WTC11 (cell line): ENCODE measurements at regions not wholly inside any gene's neighbourhood (a gene's known extent, or its start where the extent isn't known, plus 50 kb on each side); places are given as distances from the start of the nearest gene placed in this dataset.
"Not testable (repeated sequence)": the region's sequence is repeated elsewhere in the genome, so short reads cannot be mapped to it uniquely, and the experiment has no call there.

Experiments
- ATAC-seq: fragments of 200-7000 bp; cut with Tn5 transposase; 2 replicates; pipeline ENCODE4 v1.10.0; 2021; ENCODE audit warnings: mild to moderate bottlenecking, moderate library complexity
- CTCF ChIA-PET: fragments of 300-600 bp; sonication (Branson Sonifier 250); formaldehyde crosslinking; loops from one replicate; lab custom pipeline; 2021; ENCODE audit warnings: antibody characterized with exemption; lab: Charles Lee
- POLR2A ChIA-PET: fragments of 350-600 bp; sonication (Branson Sonifier 250); formaldehyde crosslinking; loops from one replicate; lab custom pipeline; 2021; ENCODE audit warnings: antibody characterized with exemption; lab: Charles Lee
- DNase-seq: peaks from one replicate; pipeline ENCODE4 v3.0.0; 2021; ENCODE audit warnings: low spot score
- H3K27ac Mint-ChIP-seq: 2 replicates; pipeline ENCODE4 v1.8.0; 2021; ENCODE audit warnings: mixed read lengths
- H3K27me3 Mint-ChIP-seq: 2 replicates; pipeline ENCODE4 v1.8.0; 2021; ENCODE audit warnings: low read depth, mild to moderate bottlenecking, moderate library complexity, mixed read lengths
- H3K36me3 Mint-ChIP-seq: 2 replicates; pipeline ENCODE4 v1.8.0; 2021; ENCODE audit warnings: mixed read lengths
- H3K4me1 Mint-ChIP-seq: 2 replicates; pipeline ENCODE4 v1.8.0; 2022; ENCODE audit warnings: mixed read lengths
- H3K4me3 Mint-ChIP-seq: 2 replicates; pipeline ENCODE4 v1.8.0; 2021; ENCODE audit warnings: mild to moderate bottlenecking, moderate library complexity, mixed read lengths
- H3K9me3 Mint-ChIP-seq: 2 replicates; pipeline ENCODE4 v1.8.0; 2021; ENCODE audit warnings: mixed read lengths

DNA sequence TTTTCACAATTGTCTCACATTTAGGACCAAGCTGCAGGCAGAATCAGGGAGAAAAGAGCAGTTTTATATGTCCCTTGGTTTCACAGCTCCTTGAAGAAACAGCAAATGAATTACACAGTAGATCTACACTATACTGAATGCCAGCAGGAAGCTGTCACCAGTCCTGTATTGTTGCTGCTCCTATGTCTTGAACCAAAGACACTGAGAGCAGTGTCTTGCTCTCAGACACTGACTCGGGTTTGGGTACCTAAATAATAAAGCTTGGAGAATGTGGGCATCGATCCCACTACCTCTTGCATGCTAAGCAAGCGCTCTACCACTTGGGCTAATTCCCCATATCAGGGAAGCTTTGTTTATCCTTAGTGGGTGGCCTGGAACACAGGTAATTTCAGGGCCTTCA is 552.7 kb downstream of the PRIM2 start:
- H3K27me3 Mint-ChIP-seq, H3K27ac Mint-ChIP-seq, H3K4me1 Mint-ChIP-seq, H3K36me3 Mint-ChIP-seq, DNase-seq, H3K4me3 Mint-ChIP-seq, CTCF ChIA-PET, POLR2A ChIA-PET: not testable (repeated sequence)
- peaks cover 14% of the 10 kb centered on the region for H3K9me3 Mint-ChIP-seq
- ATAC-seq: peak; percentile 98

GRCh38 chr6:57873424-57873823 is 556.0 kb downstream of the PRIM2 start:
- H3K4me1 Mint-ChIP-seq, CTCF ChIA-PET, H3K4me3 Mint-ChIP-seq, H3K27ac Mint-ChIP-seq, H3K27me3 Mint-ChIP-seq, H3K36me3 Mint-ChIP-seq, POLR2A ChIA-PET, DNase-seq, ATAC-seq: not testable (repeated sequence)
- H3K9me3 Mint-ChIP-seq: peaks cover 19% of the 10 kb centered on the region

- POLR2A ChIA-PET, H3K27ac Mint-ChIP-seq, CTCF ChIA-PET, DNase-seq, H3K36me3 Mint-ChIP-seq, H3K27me3 Mint-ChIP-seq, H3K4me3 Mint-ChIP-seq, H3K4me1 Mint-ChIP-seq, ATAC-seq: not testable (repeated sequence)
- H3K9me3 Mint-ChIP-seq: peaks cover 23% of the 10 kb centered on the region
Measured at GRCh38 chr6:57876659-57877058, 559.2 kb downstream of the PRIM2 start.

DNA sequence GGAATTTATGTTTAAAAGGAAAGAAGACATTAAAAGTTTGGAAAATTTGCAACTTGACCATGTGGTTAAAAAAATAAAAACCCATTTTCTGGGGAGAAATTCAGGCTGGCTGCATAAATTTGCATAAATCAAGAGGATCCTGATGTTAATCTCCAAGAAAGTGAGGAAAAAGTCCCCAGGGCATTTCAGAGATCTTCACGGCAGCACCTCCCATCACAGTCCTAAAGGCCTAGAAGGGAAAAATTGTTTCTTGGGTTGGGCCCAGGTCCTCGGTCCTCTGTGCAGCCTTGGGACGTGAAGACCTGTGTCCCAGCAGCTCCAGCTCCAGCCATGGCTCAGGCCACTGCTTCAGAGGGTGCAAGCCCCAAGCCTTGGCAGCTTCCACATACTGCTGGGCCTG is 560.3 kb downstream of the PRIM2 start:
- H3K36me3 Mint-ChIP-seq, H3K27me3 Mint-ChIP-seq, ATAC-seq, H3K27ac Mint-ChIP-seq, CTCF ChIA-PET, H3K4me3 Mint-ChIP-seq, POLR2A ChIA-PET, H3K4me1 Mint-ChIP-seq, DNase-seq: not testable (repeated sequence)
- peaks cover 17% of the 10 kb centered on the region for H3K9me3 Mint-ChIP-seq

- H3K27me3 Mint-ChIP-seq, H3K27ac Mint-ChIP-seq, ATAC-seq, H3K9me3 Mint-ChIP-seq, DNase-seq, H3K4me1 Mint-ChIP-seq, H3K4me3 Mint-ChIP-seq, POLR2A ChIA-PET, CTCF ChIA-PET, H3K36me3 Mint-ChIP-seq: not testable (repeated sequence)
Measured at GRCh38 chr6:57878792-57879191, 561.4 kb downstream of the PRIM2 start.

DNA sequence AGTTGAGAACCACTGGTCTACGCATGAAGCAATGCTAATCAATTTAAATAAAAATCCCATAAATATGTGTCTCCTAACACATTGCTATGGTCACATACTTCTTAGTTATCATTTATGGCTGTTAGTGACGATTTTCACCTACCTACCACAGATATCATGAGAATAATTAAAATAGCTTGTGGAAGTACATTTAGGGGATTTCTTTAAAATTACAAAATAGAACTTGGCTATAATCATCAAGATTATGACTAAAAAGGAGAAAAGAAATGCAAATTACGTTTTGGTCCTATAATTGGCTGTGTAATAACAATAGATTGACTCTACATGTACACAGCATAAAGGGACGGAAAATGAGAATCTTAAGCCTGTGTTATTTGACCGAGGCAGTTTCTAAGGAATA is 581.4 kb downstream of the PRIM2 start:
- H3K27me3 Mint-ChIP-seq, CTCF ChIA-PET, POLR2A ChIA-PET, ATAC-seq, H3K27ac Mint-ChIP-seq, DNase-seq, H3K9me3 Mint-ChIP-seq, H3K36me3 Mint-ChIP-seq, H3K4me3 Mint-ChIP-seq, H3K4me1 Mint-ChIP-seq: not testable (repeated sequence)

DNA sequence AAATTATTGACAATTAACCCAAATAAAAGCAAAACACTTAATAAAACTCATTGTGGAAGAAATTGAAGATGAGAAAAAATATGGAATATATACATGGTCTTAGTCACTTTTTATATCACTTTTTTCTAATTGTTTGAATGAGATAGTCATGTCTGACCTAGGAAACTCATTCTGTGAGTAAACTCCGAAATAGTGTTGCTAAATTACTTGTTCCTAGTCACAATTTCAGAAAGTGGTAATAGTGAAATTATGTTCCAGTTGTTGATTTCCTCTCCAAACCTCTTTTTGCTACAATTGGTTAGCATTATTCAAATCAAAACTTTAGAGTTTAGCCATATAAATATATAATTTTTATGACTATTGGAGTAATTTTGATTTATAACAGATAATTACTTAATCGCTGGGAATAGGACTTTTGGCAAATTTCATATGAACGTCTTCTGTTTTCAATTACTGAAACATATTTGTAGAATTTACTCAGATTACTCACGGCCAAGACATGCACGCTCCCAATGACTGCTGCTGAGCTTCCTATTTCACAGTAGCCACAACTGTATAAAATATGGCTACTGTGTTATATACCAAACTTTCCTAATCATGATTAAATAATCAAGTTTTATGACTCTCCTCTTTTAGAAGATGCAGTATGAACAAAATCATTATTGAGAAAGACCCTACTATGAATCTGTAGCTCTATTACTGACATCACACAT is 583.4 kb downstream of the PRIM2 start:
- H3K4me1 Mint-ChIP-seq, ATAC-seq, H3K4me3 Mint-ChIP-seq, POLR2A ChIA-PET, H3K9me3 Mint-ChIP-seq, CTCF ChIA-PET, H3K27me3 Mint-ChIP-seq, H3K36me3 Mint-ChIP-seq, DNase-seq, H3K27ac Mint-ChIP-seq: not testable (repeated sequence)

GRCh38 chr6:57901445-57901844 is 584.0 kb downstream of the PRIM2 start:
- H3K27me3 Mint-ChIP-seq, H3K27ac Mint-ChIP-seq, CTCF ChIA-PET, H3K4me1 Mint-ChIP-seq, H3K4me3 Mint-ChIP-seq, ATAC-seq, POLR2A ChIA-PET, H3K9me3 Mint-ChIP-seq, DNase-seq, H3K36me3 Mint-ChIP-seq: not testable (repeated sequence)

DNA sequence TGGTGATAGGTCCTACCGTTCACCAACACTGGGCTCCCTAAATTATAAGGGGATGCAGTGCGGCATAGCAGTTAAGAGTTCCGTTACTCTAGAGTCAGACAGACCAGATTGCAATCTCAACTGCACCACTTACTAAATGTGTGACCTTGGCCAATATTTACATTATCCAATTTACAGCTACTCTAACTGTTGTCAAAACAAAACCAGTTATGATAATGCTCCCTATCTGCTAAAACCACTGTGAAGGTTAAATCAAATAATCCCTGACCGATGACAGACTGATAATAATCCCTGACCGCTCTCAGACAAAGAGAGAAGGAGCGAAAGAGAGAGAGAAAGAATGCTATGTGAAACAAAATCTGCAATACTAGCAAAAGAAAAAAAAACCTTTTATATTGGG is 586.9 kb downstream of the PRIM2 start:
- H3K4me3 Mint-ChIP-seq, H3K27me3 Mint-ChIP-seq, CTCF ChIA-PET, H3K36me3 Mint-ChIP-seq, ATAC-seq, DNase-seq, H3K27ac Mint-ChIP-seq, POLR2A ChIA-PET, H3K4me1 Mint-ChIP-seq, H3K9me3 Mint-ChIP-seq: not testable (repeated sequence)

DNA sequence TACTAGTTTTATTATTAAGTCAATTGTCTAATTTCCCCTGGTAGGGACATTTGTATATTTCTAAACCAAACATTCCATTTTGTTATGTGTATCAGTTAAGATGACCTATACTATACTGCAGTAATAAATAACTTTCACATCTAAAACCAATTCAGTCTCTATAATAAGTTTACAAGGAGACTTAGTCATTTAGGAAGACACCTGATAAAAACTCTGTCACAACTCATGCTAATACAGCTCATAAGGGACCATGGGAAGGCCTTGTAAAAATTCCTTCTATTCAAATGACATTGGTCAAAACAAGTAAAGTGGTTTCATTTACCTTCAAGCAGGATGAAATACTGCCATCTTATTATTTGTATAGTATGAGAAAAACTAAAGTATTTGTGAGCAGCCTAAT is 597.9 kb downstream of the PRIM2 start:
- CTCF ChIA-PET, POLR2A ChIA-PET, H3K27ac Mint-ChIP-seq, H3K4me1 Mint-ChIP-seq, H3K9me3 Mint-ChIP-seq, H3K36me3 Mint-ChIP-seq, H3K4me3 Mint-ChIP-seq, ATAC-seq, H3K27me3 Mint-ChIP-seq, DNase-seq: not testable (repeated sequence)

GRCh38 chr6:57942966-57943365 is 625.5 kb downstream of the PRIM2 start:
- H3K4me1 Mint-ChIP-seq, DNase-seq, CTCF ChIA-PET, H3K27me3 Mint-ChIP-seq, H3K4me3 Mint-ChIP-seq, H3K36me3 Mint-ChIP-seq, POLR2A ChIA-PET, H3K27ac Mint-ChIP-seq, H3K9me3 Mint-ChIP-seq, ATAC-seq: not testable (repeated sequence)

DNA sequence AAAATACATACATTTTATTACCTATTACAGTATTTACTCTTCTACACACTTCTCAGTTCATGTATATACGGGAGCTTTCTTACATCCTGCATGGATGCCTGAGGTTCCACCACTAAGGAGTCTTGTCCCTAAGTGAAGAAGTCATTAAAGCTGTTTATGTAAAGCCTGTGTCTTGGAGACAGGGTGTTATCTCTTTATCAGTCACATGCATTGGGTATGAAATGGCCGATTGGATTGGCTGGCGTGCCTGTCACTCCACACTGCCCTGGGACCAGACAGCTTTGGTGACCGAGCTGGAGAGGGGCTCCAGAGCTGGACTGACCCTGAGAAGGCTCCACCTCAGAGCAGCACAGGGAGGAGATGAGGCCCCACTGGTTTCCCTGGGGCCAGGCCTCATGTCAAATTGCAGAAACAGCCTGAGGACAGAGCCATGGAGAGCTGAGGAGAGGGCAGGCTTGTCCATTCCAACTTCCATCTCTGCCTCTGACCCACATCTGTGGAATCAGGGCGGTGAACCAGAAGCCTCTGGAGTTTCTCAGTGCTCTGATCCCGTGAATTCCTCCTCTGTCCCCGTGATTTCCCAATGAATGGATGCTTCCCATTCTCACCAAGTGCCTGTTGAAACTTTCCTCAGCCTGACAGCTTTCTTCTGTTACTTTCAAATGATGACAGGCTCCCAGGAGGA is 628.8 kb downstream of the PRIM2 start:
- H3K4me1 Mint-ChIP-seq, DNase-seq, H3K4me3 Mint-ChIP-seq, CTCF ChIA-PET, H3K27me3 Mint-ChIP-seq, H3K9me3 Mint-ChIP-seq, H3K27ac Mint-ChIP-seq, POLR2A ChIA-PET, ATAC-seq: not testable (repeated sequence)
- H3K36me3 Mint-ChIP-seq: peaks cover 17% of the 10 kb centered on the region

- H3K36me3 Mint-ChIP-seq: peaks cover 17% of the 10 kb centered on the region
- CTCF ChIA-PET, ATAC-seq: not testable (repeated sequence)
Measured at GRCh38 chr6:57946769-57947091, 629.3 kb downstream of the PRIM2 start.

More at GRCh38 chr6:57946769-57947091, 629.3 kb downstream of the PRIM2 start:
- H3K27ac Mint-ChIP-seq, H3K4me3 Mint-ChIP-seq, H3K27me3 Mint-ChIP-seq, H3K4me1 Mint-ChIP-seq, POLR2A ChIA-PET, DNase-seq, H3K9me3 Mint-ChIP-seq: not testable (repeated sequence)
